HepG2 (cell line): ENCODE measurements at regions not wholly inside any gene's neighbourhood (a gene's known extent, or its start where the extent isn't known, plus 50 kb on each side); places are given as distances from the start of the nearest gene placed in this dataset.

Source experiments
- ATAC-seq: fragments of 200-7000 bp; cut with Tn5 transposase; 3 replicates; pipeline ENCODE4 v1.9.1; 2020; ENCODE audit warnings: mild to moderate bottlenecking, moderate library complexity
- BruUV-seq: library from RNA; stranded (reverse); fragments of 400-500 nt; replicated peaks from 2 replicates; lab custom pipeline; 2021; lab: Mats Ljungman, UMichigan
- CTCF ChIA-PET: fragments of 300-600 bp; formaldehyde crosslinking; extraction: SDS; loops from one replicate; lab custom pipeline; 2021; ENCODE audit warnings: low total read pairs, inconsistent platforms, low intra/inter-chr PET ratio; lab: Yijun Ruan, JAX
- POLR2A ChIA-PET: fragments of 350-600 bp; sonication (Branson Sonifier 250); formaldehyde crosslinking; loops from one replicate; lab custom pipeline; 2020; ENCODE audit warnings: antibody characterized with exemption, inconsistent platforms; lab: Yijun Ruan, JAX
- DNase-seq: peaks from one replicate; pipeline ENCODE4 v3.0.0-alpha.2; 2015; ENCODE audit warnings: low spot score
- FAIRE-seq: peaks from 3 replicates; lab custom pipeline; 2011; peaks lifted over from hg19 to GRCh38; lab: Jason Lieb, UNC
- H2AFZ ChIP-seq: one replicate; pipeline ENCODE4 v1.6.1; 2011; ENCODE audit warnings: low read length, inconsistent platforms
- H3K27ac ChIP-seq: fragments of 300-600 bp; 3 replicates; pipeline ENCODE4 v1.8.0; 2011; ENCODE audit warnings: mixed run types, mild to moderate bottlenecking, mixed read lengths, low read length, inconsistent platforms; ENCODE audit not compliant: insufficient read depth; ENCODE audit errors: extremely low read length
- H3K27me3 ChIP-seq, 2 experiments: fragments of 200-600 bp in 1 of 2; 2 replicates in 1 of 2; 3 replicates in 1 of 2; pipeline versions ENCODE4 v1.6.0 to v1.8.0; 2011; ENCODE audit warnings: low read length in 2 of 2, mild to moderate bottlenecking in 2 of 2, moderate library complexity in 2 of 2, inconsistent platforms in 1 of 2; ENCODE audit not compliant: insufficient read depth in 2 of 2, control insufficient read depth in 1 of 2
- H3K36me3 ChIP-seq, 2 experiments: fragments of 200-600 bp in 1 of 2; replicated peaks in 1 of 2; 2 replicates in 1 of 2; 3 replicates in 1 of 2; pipeline versions ENCODE4 v1.5.1 to v1.8.0; 2011; ENCODE audit warnings: low read length in 2 of 2, inconsistent platforms in 1 of 2; ENCODE audit not compliant: insufficient read depth in 2 of 2, control insufficient read depth in 1 of 2
- H3K4me1 ChIP-seq: 2 replicates; pipeline ENCODE4 v1.5.1; 2012; ENCODE audit warnings: low read length, inconsistent platforms; ENCODE audit not compliant: insufficient read depth
- H3K4me2 ChIP-seq: 2 replicates; pipeline ENCODE4 v1.6.0; 2011; ENCODE audit warnings: low read depth, low read length, inconsistent platforms
- H3K4me3 ChIP-seq, 3 experiments: fragments of 200-600 bp in 1 of 3; sonication (generic), shearing (Covaris generic) in 1 of 3; replicated peaks in 1 of 3; 2 replicates each; pipeline ENCODE4 v1.5.1; 2011 to 2016; ENCODE audit warnings: low read length in 3 of 3, inconsistent platforms in 2 of 3, low read depth in 2 of 3, mild to moderate bottlenecking in 2 of 3, control low read depth in 1 of 3, mixed read lengths in 1 of 3; ENCODE audit not compliant: insufficient read depth in 1 of 3
- H3K79me2 ChIP-seq: one replicate; pipeline ENCODE4 v1.6.1; 2011; ENCODE audit warnings: low read length, inconsistent platforms; ENCODE audit not compliant: insufficient read depth
- H3K9ac ChIP-seq: 2 replicates; pipeline ENCODE4 v1.6.0; 2011; ENCODE audit warnings: mild to moderate bottlenecking, low read depth, low read length, inconsistent platforms; ENCODE audit not compliant: insufficient read depth
- H3K9me3 ChIP-seq: 2 replicates; pipeline ENCODE4 v1.5.1; 2012; ENCODE audit warnings: mild to moderate bottlenecking, low read length
- H4K20me1 ChIP-seq: 2 replicates; pipeline ENCODE4 v1.6.0; 2011; ENCODE audit warnings: inconsistent platforms, mild to moderate bottlenecking, low read length, moderate library complexity; ENCODE audit not compliant: insufficient read depth
- KDM5A ChIP-seq: fragments of 200-600 bp; sonication (generic); IDR thresholded peaks from 2 replicates; pipeline ENCODE4 v1.7.0; 2018; ENCODE audit warnings: antibody characterized with exemption, mild to moderate bottlenecking, low read length, borderline replicate concordance
- MTA3 ChIP-seq: sonication (generic); formaldehyde crosslinking; IDR thresholded peaks from 2 replicates; pipeline ENCODE4 v1.4.0; 2020; ENCODE audit warnings: missing genetic modification reagents
- MYC ChIP-seq: sonication (generic); formaldehyde crosslinking; IDR thresholded peaks from 2 replicates; pipeline ENCODE4 v1.9.0; 2021; ENCODE audit warnings: missing genetic modification reagents, borderline replicate concordance
- MYNN ChIP-seq: sonication (generic); formaldehyde crosslinking; IDR thresholded peaks from 2 replicates; pipeline ENCODE4 v1.4.0; 2020; ENCODE audit warnings: mild to moderate bottlenecking, low read depth, missing genetic modification reagents
- RARA ChIP-seq: IDR thresholded peaks from 2 replicates; pipeline ENCODE4 v1.6.1; 2016; ENCODE audit warnings: missing genetic modification reagents, missing compliant biosample characterization
- REXO4 ChIP-seq: sonication (generic); formaldehyde crosslinking; IDR thresholded peaks from 2 replicates; pipeline ENCODE4 v1.8.0; 2022; ENCODE audit warnings: missing genetic modification reagents, mild to moderate bottlenecking, borderline replicate concordance
- TERF1 ChIP-seq: sonication (generic); formaldehyde crosslinking; IDR thresholded peaks from 2 replicates; pipeline ENCODE4 v1.8.0; 2022; ENCODE audit warnings: mild to moderate bottlenecking, missing genetic modification reagents, moderate library complexity
- TFAP4 ChIP-seq: sonication (generic); IDR thresholded peaks from 2 replicates; pipeline ENCODE4 v1.6.1; 2016; ENCODE audit warnings: low read depth, borderline replicate concordance
- ZGPAT ChIP-seq: IDR thresholded peaks from 2 replicates; pipeline ENCODE4 v1.6.1; 2016; ENCODE audit warnings: mild to moderate bottlenecking
- ZNF609 ChIP-seq: sonication (generic); formaldehyde crosslinking; IDR thresholded peaks from 2 replicates; pipeline ENCODE4 v1.4.0; 2020; ENCODE audit warnings: mild to moderate bottlenecking, missing genetic modification reagents, borderline replicate concordance
- ZNF839 ChIP-seq: sonication (generic); formaldehyde crosslinking; IDR thresholded peaks from 2 replicates; pipeline ENCODE4 v1.4.0; 2020; ENCODE audit warnings: missing genetic modification reagents, mild to moderate bottlenecking, borderline replicate concordance
- WGBS: methylation state at CpG from one replicate; pipeline ENCODE4 v1.1.6; 2017; ENCODE audit warnings: low lambda C conversion rate; 5-methylcytosine and 5-hydroxymethylcytosine counted together
- in situ Hi-C: cut with HindIII; loops from 2 replicates; pipeline ENCODE4 v1.10.0; 2017; ENCODE audit warnings: low pct_unique_long_range_greater_than_20kb; ENCODE audit not compliant: extremely low pct_ligation_motif_present
- intact Hi-C: fragments of 100-400 bp; cut with micrococcal nuclease; formaldehyde crosslinking; loops from one replicate; pipeline ENCODE4 v1.10.0; 2022; ENCODE audit not compliant: unreplicated experiment

- TF ChIP-seq ZNF609 (CRISPR knock-in tag), result no peak
- TF ChIP-seq TFAP4, result no peak
- TF ChIP-seq REXO4, result no peak
- no peak for TF ChIP-seq KDM5A
- TF ChIP-seq ZNF839 (CRISPR knock-in tag), result no peak
These were observed 498.3 kb upstream of the NOVA1 start (continued) for GRCh38 chr14:27096091-27096490.

GRCh38 chr14:27098451-27098850 is 500.6 kb upstream of the NOVA1 start:
- no peak for TF ChIP-seq ZGPAT (CRISPR knock-in tag)
- no peak for TF ChIP-seq TERF1 (CRISPR knock-in tag)
- TF ChIP-seq MTA3, result no peak
- no peak for TF ChIP-seq MYC (CRISPR knock-in tag)
- TF ChIP-seq RARA (CRISPR knock-in tag), result no peak
- no peak for TF ChIP-seq MYNN (CRISPR knock-in tag)
- no peaks in the 10 kb centered on the region for H3K36me3 ChIP-seq
- H3K4me2 ChIP-seq, result no peak overlapping the region
- in situ Hi-C loops, result no loop called here
- BruUV-seq, result no TSS peak
- H4K20me1 ChIP-seq, result no peaks in the 10 kb centered on the region
- CTCF ChIA-PET, result no interaction called here
- H3K9me3 ChIP-seq, result peaks cover 92% of the 10 kb centered on the region
- no peak for DNase-seq
- H3K4me1 ChIP-seq, result no peaks in the 10 kb centered on the region
- WGBS, result 49% methylated on average over 3 of the region's 3 CpGs
- no peaks in the 10 kb centered on the region for H3K79me2 ChIP-seq
- H3K27ac ChIP-seq, result no peak overlapping the region
- H3K4me3 ChIP-seq, result no peak overlapping the region
- H3K27me3 ChIP-seq, result no peaks in the 10 kb centered on the region
- no peak overlapping the region for H2AFZ ChIP-seq
- no peak for ATAC-seq
- intact Hi-C loops, result no loop called here
- no peak overlapping the region for H3K9ac ChIP-seq
- no peak for FAIRE-seq
- POLR2A ChIA-PET, result no interaction called here
